ENCODE measurements at regions not wholly inside any gene's neighbourhood (a gene's known extent, or its start where the extent isn't known, plus 50 kb on each side); places are given as distances from the start of the nearest gene placed in this dataset.
"Not testable (repeated sequence)": the region's sequence is repeated elsewhere in the genome, so short reads cannot be mapped to it uniquely, and the experiment has no call there.

- TF ChIP-seq POLR2A (IDR thresholded peaks at IDR 0.05; ENCODE audit: low read length): no peak
- TF ChIP-seq USF2 (IDR thresholded peaks at IDR 0.05): no peak
- TF ChIP-seq RNF2 (IDR thresholded peaks at IDR 0.05; ENCODE audit: borderline replicate concordance, low read depth): no peak
- TF ChIP-seq CTCF (IDR thresholded peaks at IDR 0.05): no peak
- no peak for TF ChIP-seq SREBF2 (IDR thresholded peaks at IDR 0.05)
- TF ChIP-seq BHLHE40 (IDR thresholded peaks at IDR 0.05; ENCODE audit: low read depth, low read length): no peak
- no peak overlapping the region for H3K27ac ChIP-seq
- ChIA-PET CTCF (interaction anchor here (1.2 to 1.7 kb wide), 3 partner anchors 11 to 1411 kb away, joined by 3 to 4 read pairs (median 3); no protein-coding TSS in a partner anchor), POLR2A (no interaction called here)
- FAIRE-seq (no peak), DNase-seq (ENCODE audit: low read depth in 1 of 2, low spot score in 1 of 2) (no peak), ATAC-seq (no peak)
- H3K9me3 ChIP-seq: no peaks in the 10 kb centered on the region
- H3K4me1 ChIP-seq: no peaks in the 10 kb centered on the region
- no peak overlapping the region for H3K4me3 ChIP-seq
- H3K4me2 ChIP-seq: no peak overlapping the region
Measured at GRCh38 chr2:59171019-59171418, 929.9 kb upstream of the FANCL start.

- CTCF ChIA-PET: no interaction called here
- no peak overlapping the region for H3K4me2 ChIP-seq
- TF ChIP-seq, protein P1, sequence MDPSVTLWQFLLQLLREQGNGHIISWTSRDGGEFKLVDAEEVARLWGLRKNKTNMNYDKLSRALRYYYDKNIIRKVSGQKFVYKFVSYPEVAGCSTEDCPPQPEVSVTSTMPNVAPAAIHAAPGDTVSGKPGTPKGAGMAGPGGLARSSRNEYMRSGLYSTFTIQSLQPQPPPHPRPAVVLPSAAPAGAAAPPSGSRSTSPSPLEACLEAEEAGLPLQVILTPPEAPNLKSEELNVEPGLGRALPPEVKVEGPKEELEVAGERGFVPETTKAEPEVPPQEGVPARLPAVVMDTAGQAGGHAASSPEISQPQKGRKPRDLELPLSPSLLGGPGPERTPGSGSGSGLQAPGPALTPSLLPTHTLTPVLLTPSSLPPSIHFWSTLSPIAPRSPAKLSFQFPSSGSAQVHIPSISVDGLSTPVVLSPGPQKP (IDR thresholded peaks at IDR 0.05; ENCODE audit: low read depth, low read length): no peak
- no peak for TF ChIP-seq RCOR1 (IDR thresholded peaks at IDR 0.05; ENCODE audit: low read depth, low read length)
- no peak for TF ChIP-seq EHF (CRISPR knock-in tag; IDR thresholded peaks at IDR 0.05)
- no peak for TF ChIP-seq HOXA7 (CRISPR knock-in tag; IDR thresholded peaks at IDR 0.05)
- no peak for FAIRE-seq
- no peaks in the 10 kb centered on the region for H3K4me1 ChIP-seq
- H3K27ac ChIP-seq: no peak overlapping the region
- no peak for DNase-seq (ENCODE audit: low read depth in 1 of 2, low spot score in 1 of 2)
- no peak for ATAC-seq
- POLR2A ChIA-PET: no interaction called here
- H3K4me3 ChIP-seq: no peak overlapping the region
- H3K9me3 ChIP-seq: no peaks in the 10 kb centered on the region
- 37% methylated on average over 4 of the region's 4 CpGs for WGBS (ENCODE audit: missing lambda C conversion rate)
Measured at GRCh38 chr2:59168766-59169165, 927.6 kb upstream of the FANCL start.

DNA sequence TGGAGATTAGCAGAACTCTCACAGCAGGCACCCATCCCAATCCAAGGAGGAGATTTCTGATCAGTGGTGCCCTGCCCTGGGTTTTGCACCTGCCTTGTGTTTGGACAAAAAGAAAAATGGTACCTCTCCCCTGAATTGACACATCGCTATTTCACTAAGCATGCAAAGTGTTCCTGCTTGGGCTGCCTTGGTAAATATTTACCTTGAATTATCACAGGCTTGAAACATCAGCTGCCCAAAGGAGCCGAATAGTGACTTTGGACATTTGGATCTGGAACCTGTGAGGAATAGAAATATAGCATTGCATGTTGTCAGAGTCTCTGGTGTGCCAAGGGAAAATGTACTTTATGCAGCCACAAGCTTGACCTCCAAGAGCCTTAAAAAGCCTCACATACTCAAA lies 926.4 kb upstream of the FANCL start:
- FAIRE-seq (no peak), DNase-seq (ENCODE audit: low read depth in 1 of 2, low spot score in 1 of 2) (no peak), ATAC-seq (no peak)
- WGBS (ENCODE audit: missing lambda C conversion rate): 0% methylated on average over 2 of the region's 2 CpGs
- no peaks in the 10 kb centered on the region for H3K9me3 ChIP-seq
- no peaks in the 10 kb centered on the region for H3K4me1 ChIP-seq
- no peak overlapping the region for H3K4me2 ChIP-seq
- no peak overlapping the region for H3K4me3 ChIP-seq
- no peak overlapping the region for H3K27ac ChIP-seq
- no peak for TF ChIP-seq HEYL (CRISPR knock-in tag; IDR thresholded peaks at IDR 0.05)
- TF ChIP-seq ESRRA (IDR thresholded peaks at IDR 0.05; ENCODE audit: borderline replicate concordance, low read length): no peak
- TF ChIP-seq FOSL2 (IDR thresholded peaks at IDR 0.05): no peak
- TF ChIP-seq FOSL2 (CRISPR knock-in tag; IDR thresholded peaks at IDR 0.05): no peak
- TF ChIP-seq JUN (IDR thresholded peaks at IDR 0.05): no peak
- TF ChIP-seq, protein P2, sequence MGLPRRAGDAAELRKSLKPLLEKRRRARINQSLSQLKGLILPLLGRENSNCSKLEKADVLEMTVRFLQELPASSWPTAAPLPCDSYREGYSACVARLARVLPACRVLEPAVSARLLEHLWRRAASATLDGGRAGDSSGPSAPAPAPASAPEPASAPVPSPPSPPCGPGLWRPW (IDR thresholded peaks at IDR 0.05): no peak
- CTCF ChIA-PET: no interaction called here
- POLR2A ChIA-PET: no interaction called here

GRCh38 chr2:59157908-59158307 lies 916.8 kb upstream of the FANCL start:
- DNase-seq (ENCODE audit: low read depth in 1 of 2, low spot score in 1 of 2); POLR2A ChIA-PET; ATAC-seq; CTCF ChIA-PET; H3K4me1 ChIP-seq; H3K9me3 ChIP-seq; H3K4me2 ChIP-seq; H3K27ac ChIP-seq; H3K4me3 ChIP-seq; FAIRE-seq: not testable (repeated sequence)
- WGBS (ENCODE audit: missing lambda C conversion rate): 8% methylated on average over 1 of the region's 1 CpG

Measured in A549 (cell line).